ENCODE measurements at regions not wholly inside any gene's neighbourhood (a gene's known extent, or its start where the extent isn't known, plus 50 kb on each side); places are given as distances from the start of the nearest gene placed in this dataset.

GRCh38 chr1:99361406-99361805 lies 97.1 kb downstream of the PLPPR4 start:
- DNase-seq, result no peak
- no peak overlapping the region for H3K4me3 Mint-ChIP-seq
- H3K27me3 Mint-ChIP-seq, result peaks cover 0 to 12% (median 4%) of the 10 kb centered on the region in 5 donors
- no peaks in the 10 kb centered on the region for H3K4me1 Mint-ChIP-seq
- H3K36me3 Mint-ChIP-seq, result no peaks in the 10 kb centered on the region
- Histone ChIP-seq H3K9me3 (ENCODE audit: control insufficient read depth in 2 of 3, low read length in 3 of 3) (no peaks in the 10 kb centered on the region), H3K4me1 (ENCODE audit: control insufficient read depth in 2 of 2, insufficient read depth in 2 of 2, low read length in 2 of 2) (no peaks in the 10 kb centered on the region), H3K27ac (ENCODE audit: low read depth, low read length) (no peak overlapping the region), H3K4me3 (ENCODE audit: low read length) (no peak overlapping the region), H3K36me3 (ENCODE audit: control insufficient read depth in 2 of 3, insufficient read depth in 3 of 3, low read length in 3 of 3) (no peaks in the 10 kb centered on the region), H3K27me3 (ENCODE audit: control insufficient read depth in 2 of 2, insufficient read depth in 2 of 2, low read length in 2 of 2) (no peaks in the 10 kb centered on the region)
- intact Hi-C loops (cut with micrococcal nuclease), result no loop called here
- ATAC-seq, result no peak
- ChIA-PET POLR2A (no interaction called here), CTCF (interaction anchor here (0.7 kb wide), 1 partner anchor 220 kb away, joined by 3 read pairs; no protein-coding TSS in a partner anchor)
- H3K9me3 Mint-ChIP-seq, result no peaks in the 10 kb centered on the region
- H3K27ac Mint-ChIP-seq, result no peak overlapping the region

- DNase-seq, result no peak
- CTCF ChIA-PET, result no interaction called here
- Histone ChIP-seq H3K27me3 (ENCODE audit: control insufficient read depth in 2 of 2, insufficient read depth in 2 of 2, low read length in 2 of 2) (no peaks in the 10 kb centered on the region), H3K36me3 (ENCODE audit: control insufficient read depth in 2 of 3, insufficient read depth in 3 of 3, low read length in 3 of 3) (no peaks in the 10 kb centered on the region), H3K27ac (ENCODE audit: low read depth, low read length) (no peak overlapping the region), H3K4me3 (ENCODE audit: low read length) (no peak overlapping the region), H3K4me1 (ENCODE audit: control insufficient read depth in 2 of 2, insufficient read depth in 2 of 2, low read length in 2 of 2) (no peaks in the 10 kb centered on the region), H3K9me3 (ENCODE audit: control insufficient read depth in 2 of 3, low read length in 3 of 3) (no peaks in the 10 kb centered on the region)
- POLR2A ChIA-PET, result no interaction called here
- H3K4me1 Mint-ChIP-seq, result no peaks in the 10 kb centered on the region
- ATAC-seq, result no peak
- H3K27ac Mint-ChIP-seq, result no peak overlapping the region
- intact Hi-C loops (cut with micrococcal nuclease), result no loop called here
- peaks cover 0 to 10% (median 4%) of the 10 kb centered on the region in 5 donors for H3K27me3 Mint-ChIP-seq
- peaks cover 0 to 3% (median 0%) of the 10 kb centered on the region in 11 donors for H3K9me3 Mint-ChIP-seq
- H3K4me3 Mint-ChIP-seq, result no peak overlapping the region
- H3K36me3 Mint-ChIP-seq, result no peaks in the 10 kb centered on the region
Measured at GRCh38 chr1:99363531-99363930, 99.2 kb downstream of the PLPPR4 start.

- H3K9me3 ChIP-seq (ENCODE audit: control insufficient read depth in 2 of 3, low read length in 3 of 3), result no peaks in the 10 kb centered on the region
- no peaks in the 10 kb centered on the region for H3K4me1 ChIP-seq (ENCODE audit: control insufficient read depth in 2 of 2, insufficient read depth in 2 of 2, low read length in 2 of 2)
- Mint-ChIP-seq H3K4me1 (no peaks in the 10 kb centered on the region), H3K4me3 (no peak overlapping the region), H3K27me3 (peaks cover 0 to 7% (median 4%) of the 10 kb centered on the region in 5 donors), H3K9me3 (peaks cover 0 to 3% (median 0%) of the 10 kb centered on the region in 11 donors), H3K27ac (no peak overlapping the region), H3K36me3 (no peaks in the 10 kb centered on the region)
- no peak overlapping the region for H3K27ac ChIP-seq (ENCODE audit: low read depth, low read length)
- POLR2A ChIA-PET, result no interaction called here
- ATAC-seq (no peak), DNase-seq (no peak)
- H3K27me3 ChIP-seq (ENCODE audit: control insufficient read depth in 2 of 2, insufficient read depth in 2 of 2, low read length in 2 of 2), result no peaks in the 10 kb centered on the region
- no peak overlapping the region for H3K4me3 ChIP-seq (ENCODE audit: low read length)
- no peaks in the 10 kb centered on the region for H3K36me3 ChIP-seq (ENCODE audit: control insufficient read depth in 2 of 3, insufficient read depth in 3 of 3, low read length in 3 of 3)
- intact Hi-C loops (cut with micrococcal nuclease), result no loop called here
- CTCF ChIA-PET, result no interaction called here
Measured at GRCh38 chr1:99365141-99365540, 100.8 kb downstream of the PLPPR4 start.

- intact Hi-C loops (cut with micrococcal nuclease), result no loop called here
- Histone ChIP-seq H3K27me3 (ENCODE audit: control insufficient read depth in 2 of 2, insufficient read depth in 2 of 2, low read length in 2 of 2) (no peaks in the 10 kb centered on the region), H3K4me3 (ENCODE audit: low read length) (no peak overlapping the region), H3K36me3 (ENCODE audit: control insufficient read depth in 2 of 3, insufficient read depth in 3 of 3, low read length in 3 of 3) (no peaks in the 10 kb centered on the region), H3K4me1 (ENCODE audit: control insufficient read depth in 2 of 2, insufficient read depth in 2 of 2, low read length in 2 of 2) (no peaks in the 10 kb centered on the region), H3K9me3 (ENCODE audit: control insufficient read depth in 2 of 3, low read length in 3 of 3) (no peaks in the 10 kb centered on the region), H3K27ac (ENCODE audit: low read depth, low read length) (no peak overlapping the region)
- DNase-seq (no peak), ATAC-seq (no peak)
- Mint-ChIP-seq H3K27ac (no peak overlapping the region), H3K4me3 (no peak overlapping the region), H3K36me3 (no peaks in the 10 kb centered on the region), H3K9me3 (peaks cover 0 to 3% (median 0%) of the 10 kb centered on the region in 11 donors), H3K4me1 (no peaks in the 10 kb centered on the region), H3K27me3 (peaks cover 0 to 5% (median 4%) of the 10 kb centered on the region in 5 donors)
- ChIA-PET CTCF (no interaction called here), POLR2A (no interaction called here)
Measured at GRCh38 chr1:99365545-99365944, 101.3 kb downstream of the PLPPR4 start.

GRCh38 chr1:99369154-99369553 lies 104.9 kb downstream of the PLPPR4 start:
- intact Hi-C loops (cut with micrococcal nuclease), result no loop called here
- CTCF ChIA-PET, result no interaction called here
- Histone ChIP-seq H3K4me1 (ENCODE audit: control insufficient read depth in 2 of 2, insufficient read depth in 2 of 2, low read length in 2 of 2) (no peaks in the 10 kb centered on the region), H3K4me3 (ENCODE audit: low read length) (no peak overlapping the region), H3K27me3 (ENCODE audit: control insufficient read depth in 2 of 2, insufficient read depth in 2 of 2, low read length in 2 of 2) (no peaks in the 10 kb centered on the region), H3K36me3 (ENCODE audit: control insufficient read depth in 2 of 3, insufficient read depth in 3 of 3, low read length in 3 of 3) (no peaks in the 10 kb centered on the region), H3K9me3 (ENCODE audit: control insufficient read depth in 2 of 3, low read length in 3 of 3) (no peaks in the 10 kb centered on the region), H3K27ac (ENCODE audit: low read depth, low read length) (no peak overlapping the region)
- no peak overlapping the region for H3K4me3 Mint-ChIP-seq
- H3K36me3 Mint-ChIP-seq, result no peaks in the 10 kb centered on the region
- H3K4me1 Mint-ChIP-seq, result peaks cover 0 to 7% (median 2%) of the 10 kb centered on the region in 7 donors
- no peak for DNase-seq
- H3K27ac Mint-ChIP-seq, result no peak overlapping the region
- H3K9me3 Mint-ChIP-seq, result peaks cover 0 to 3% (median 0%) of the 10 kb centered on the region in 11 donors
- POLR2A ChIA-PET, result no interaction called here
- peaks cover 0 to 4% (median 0%) of the 10 kb centered on the region in 5 donors for H3K27me3 Mint-ChIP-seq
- ATAC-seq, result no peak

GRCh38 chr1:99370476-99370875 lies 106.2 kb downstream of the PLPPR4 start:
- Histone ChIP-seq H3K4me3 (ENCODE audit: low read length) (no peak overlapping the region), H3K9me3 (ENCODE audit: control insufficient read depth in 2 of 3, low read length in 3 of 3) (no peaks in the 10 kb centered on the region), H3K36me3 (ENCODE audit: control insufficient read depth in 2 of 3, insufficient read depth in 3 of 3, low read length in 3 of 3) (no peaks in the 10 kb centered on the region), H3K27ac (ENCODE audit: low read depth, low read length) (no peak overlapping the region), H3K4me1 (ENCODE audit: control insufficient read depth in 2 of 2, insufficient read depth in 2 of 2, low read length in 2 of 2) (no peaks in the 10 kb centered on the region), H3K27me3 (ENCODE audit: control insufficient read depth in 2 of 2, insufficient read depth in 2 of 2, low read length in 2 of 2) (no peaks in the 10 kb centered on the region)
- ATAC-seq (no peak), DNase-seq (no peak)
- intact Hi-C loops (cut with micrococcal nuclease), result no loop called here
- Mint-ChIP-seq H3K9me3 (peaks cover 0 to 3% (median 0%) of the 10 kb centered on the region in 11 donors), H3K27ac (no peak overlapping the region), H3K4me3 (no peak overlapping the region), H3K27me3 (peaks cover 0 to 8% (median 0%) of the 10 kb centered on the region in 5 donors), H3K36me3 (no peaks in the 10 kb centered on the region), H3K4me1 (peaks cover 0 to 7% (median 3%) of the 10 kb centered on the region in 7 donors)
- ChIA-PET POLR2A (no interaction called here), CTCF (no interaction called here)

- Histone ChIP-seq H3K4me3 (ENCODE audit: low read length) (no peak overlapping the region), H3K4me1 (ENCODE audit: control insufficient read depth in 2 of 2, insufficient read depth in 2 of 2, low read length in 2 of 2) (no peaks in the 10 kb centered on the region), H3K36me3 (ENCODE audit: control insufficient read depth in 2 of 3, insufficient read depth in 3 of 3, low read length in 3 of 3) (no peaks in the 10 kb centered on the region), H3K27ac (ENCODE audit: low read depth, low read length) (no peak overlapping the region), H3K27me3 (ENCODE audit: control insufficient read depth in 2 of 2, insufficient read depth in 2 of 2, low read length in 2 of 2) (no peaks in the 10 kb centered on the region), H3K9me3 (ENCODE audit: control insufficient read depth in 2 of 3, low read length in 3 of 3) (no peaks in the 10 kb centered on the region)
- H3K4me1 Mint-ChIP-seq, result peaks cover 0 to 7% (median 3%) of the 10 kb centered on the region in 7 donors
- intact Hi-C loops (cut with micrococcal nuclease), result no loop called here
- ATAC-seq (no peak), DNase-seq (no peak)
- peaks cover 0 to 3% (median 0%) of the 10 kb centered on the region in 11 donors for H3K9me3 Mint-ChIP-seq
- peaks cover 0 to 8% (median 0%) of the 10 kb centered on the region in 5 donors for H3K27me3 Mint-ChIP-seq
- ChIA-PET POLR2A (no interaction called here), CTCF (no interaction called here)
- no peaks in the 10 kb centered on the region for H3K36me3 Mint-ChIP-seq
- no peak overlapping the region for H3K27ac Mint-ChIP-seq
- no peak overlapping the region for H3K4me3 Mint-ChIP-seq
Measured at GRCh38 chr1:99371413-99371812, 107.1 kb downstream of the PLPPR4 start.
